ENCODE measurements at regions not wholly inside any gene's neighbourhood (a gene's known extent, or its start where the extent isn't known, plus 50 kb on each side); places are given as distances from the start of the nearest gene placed in this dataset.
"Not testable (repeated sequence)": the region's sequence is repeated elsewhere in the genome, so short reads cannot be mapped to it uniquely, and the experiment has no call there.

- peak in 1 of 2 experiments; percentile 31; a peak in 2 of 4 replicates for TF ChIP-seq RAD21 (IDR thresholded peaks at IDR 0.05 in 1 of 2, conservative IDR thresholded peaks at IDR 0.05 in 1 of 2; ENCODE audit: low read depth in 2 of 2, low read length in 2 of 2)
- H3K23ac ChIP-seq (ENCODE audit: insufficient read length); H3K9me3 ChIP-seq (ENCODE audit: insufficient read depth in 2 of 2, low read depth in 1 of 2, low read length in 1 of 2); H4K8ac ChIP-seq (ENCODE audit: extremely low read depth, insufficient read depth, low read length); H2AFZ ChIP-seq (ENCODE audit: low read length); H3K23me2 ChIP-seq (ENCODE audit: low read depth, low read length); H2BK5ac ChIP-seq (ENCODE audit: low read depth, low read length); H3K18ac ChIP-seq (ENCODE audit: extremely low read depth, low read length); H3K4ac ChIP-seq (replicated peaks; ENCODE audit: insufficient read length, low read depth, low read length); H2BK15ac ChIP-seq (ENCODE audit: low read length); H4K20me1 ChIP-seq (replicated peaks in 1 of 2; ENCODE audit: control insufficient read depth in 1 of 2, insufficient read depth in 2 of 2, low read length in 2 of 2); H3K4me2 ChIP-seq (ENCODE audit: insufficient read depth in 1 of 2, low read depth in 2 of 2, low read length in 2 of 2); H3K79me1 ChIP-seq (ENCODE audit: low read depth, low read length); H3K14ac ChIP-seq (ENCODE audit: insufficient read length); H3K9ac ChIP-seq (replicated peaks in 1 of 4; ENCODE audit: extremely low read depth in 1 of 4, low read depth in 3 of 4, low read length in 3 of 4); H3K79me2 ChIP-seq (ENCODE audit: control insufficient read depth in 1 of 2, insufficient read depth in 2 of 2, low read length in 2 of 2); H3K4me1 ChIP-seq (replicated peaks in 1 of 4; ENCODE audit: control insufficient read depth in 3 of 4, insufficient read depth in 4 of 4, low read length in 3 of 4); H2BK120ac ChIP-seq (replicated peaks; ENCODE audit: low read depth, low read length); DNase-seq (ENCODE audit: low read depth in 1 of 2, low spot score in 2 of 2); H3K27me3 ChIP-seq (replicated peaks in 1 of 4; ENCODE audit: control insufficient read depth in 3 of 4, extremely low read depth in 1 of 4, insufficient read depth in 3 of 4, low read length in 3 of 4); H4K91ac ChIP-seq (replicated peaks; ENCODE audit: insufficient read length, low read length); FAIRE-seq; H3K36me3 ChIP-seq (ENCODE audit: control insufficient read depth in 2 of 4, insufficient read depth in 4 of 4, low read length in 3 of 4); H2AK5ac ChIP-seq (ENCODE audit: low read depth, low read length); CTCF ChIA-PET (ENCODE audit: partially characterized antibody); H3K56ac ChIP-seq (replicated peaks; ENCODE audit: insufficient read length, low read depth, low read length); H3K27ac ChIP-seq (ENCODE audit: low read depth, low read length); POLR2A ChIA-PET (ENCODE audit: partially characterized antibody); H3K4me3 ChIP-seq (ENCODE audit: extremely low read depth in 1 of 4, insufficient read depth in 2 of 4, low read depth in 3 of 4, low read length in 4 of 4); H2BK12ac ChIP-seq (ENCODE audit: low read depth, low read length); H4K5ac ChIP-seq (ENCODE audit: insufficient read length, low read depth, low read length); H2BK20ac ChIP-seq (ENCODE audit: low read length): not testable (repeated sequence)
- WGBS, 2 experiments (ENCODE audit: extremely low coverage in 1 of 2, insufficient coverage in 1 of 2, insufficient read length in 1 of 2, insufficient replicate concordance in 2 of 2, low coverage in 1 of 2, low lambda C conversion rate in 2 of 2, missing lambda C conversion rate in 1 of 2), result 93% methylated on average over 10 of the region's 10 CpGs; no CpG with 5 or more reads in 1 of the 2 experiments
Measured at GRCh38 chr7:46590918-46591905, 670.1 kb upstream of the IGFBP3 start.

Data from H1 (cell line).